Peyer's patch (tissue), 4 donors: ENCODE measurements at regions not wholly inside any gene's neighbourhood (a gene's known extent, or its start where the extent isn't known, plus 50 kb on each side); places are given as distances from the start of the nearest gene placed in this dataset.
A peak's percentile ranks its signal among the peaks of the same experiment; 100 is the strongest.

Experiments used
- DNase-seq, 3 donors: peaks; one replicate each; pipeline ENCODE4 v3.0.0-alpha.2; 2017 to 2019
- H3K27ac ChIP-seq, 4 donors: fragments of 200-600 bp; sonication (generic); one replicate each; pipeline ENCODE4 v1.5.1; 2016 to 2019
- H3K27me3 ChIP-seq, 2 donors: fragments of 200-600 bp; sonication (generic); one replicate each; pipeline ENCODE4 v1.5.1; 2019
- H3K36me3 ChIP-seq, 3 donors: fragments of 200-600 bp; sonication (generic); one replicate each; pipeline ENCODE4 v1.5.1; 2016 to 2019
- H3K4me1 ChIP-seq, 4 donors: fragments of 200-600 bp; sonication (generic); one replicate each; pipeline ENCODE4 v1.5.1; 2016 to 2019
- H3K4me3 ChIP-seq, 4 donors: fragments of 200-600 bp; sonication (generic); 1 replicate in 3 of 4; 2 replicates in 1 of 4; pipeline ENCODE4 v1.5.1; 2016 to 2019; ENCODE audit warnings: mild to moderate bottlenecking in 1 of 4
- H3K9me3 ChIP-seq, 4 donors: fragments of 200-600 bp; sonication (generic); one replicate each; pipeline ENCODE4 v1.5.1; 2016 to 2019; ENCODE audit warnings: mild to moderate bottlenecking in 1 of 4
- POLR2A ChIP-seq, 2 donors: fragments of 450-650 bp; IDR thresholded peaks; one replicate each; pipeline ENCODE4 v1.5.1; 2017; ENCODE audit warnings: antibody characterized with exemption in 2 of 2, mild to moderate bottlenecking in 2 of 2, moderate library complexity in 2 of 2
- TF ChIP-seq, protein P1 (sequence below), 6 experiments: fragments of 450-650 bp in 4 of 6; fragments of 200-600 bp in 2 of 6; sonication (generic) in 1 of 6; IDR thresholded peaks; one replicate each; pipeline ENCODE4 v1.5.1; 2017 to 2019; ENCODE audit warnings: antibody characterized with exemption in 6 of 6, mild to moderate bottlenecking in 3 of 6, moderate library complexity in 1 of 6

DNA sequence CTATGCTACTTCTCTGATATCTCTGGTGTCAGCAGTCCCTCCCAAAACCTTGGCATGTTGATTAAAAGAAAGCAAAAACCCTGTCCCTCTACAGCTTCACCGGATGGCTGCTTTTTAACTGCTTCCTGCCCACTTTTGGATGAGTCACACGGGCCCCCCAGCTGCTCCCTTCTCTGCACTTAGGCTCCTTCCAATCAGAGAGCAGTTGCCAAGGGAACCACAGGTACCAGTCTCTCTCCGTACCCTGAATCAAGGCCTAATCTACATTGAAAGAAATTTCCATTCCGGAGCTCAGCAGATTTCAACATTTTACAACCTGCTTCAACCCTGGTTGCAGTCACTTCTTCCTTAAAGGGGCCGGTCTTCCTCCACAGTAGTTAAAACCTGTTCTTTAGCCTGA, 70.6 kb upstream of the GJB5 start:
- Histone ChIP-seq H3K4me1 (peaks cover 0 to 14% (median 0%) of the 10 kb centered on the region in 4 donors), H3K27me3 (no peaks in the 10 kb centered on the region), H3K36me3 (no peaks in the 10 kb centered on the region), H3K27ac (peak overlapping the region in 2 of 4 donors; percentile 39 to 74), H3K4me3 (peak overlapping the region in 1 of 4 donors; percentile 24), H3K9me3 (no peaks in the 10 kb centered on the region)
- no peak for TF ChIP-seq POLR2A (IDR thresholded peaks at IDR 0.05)
- TF ChIP-seq, protein P1, sequence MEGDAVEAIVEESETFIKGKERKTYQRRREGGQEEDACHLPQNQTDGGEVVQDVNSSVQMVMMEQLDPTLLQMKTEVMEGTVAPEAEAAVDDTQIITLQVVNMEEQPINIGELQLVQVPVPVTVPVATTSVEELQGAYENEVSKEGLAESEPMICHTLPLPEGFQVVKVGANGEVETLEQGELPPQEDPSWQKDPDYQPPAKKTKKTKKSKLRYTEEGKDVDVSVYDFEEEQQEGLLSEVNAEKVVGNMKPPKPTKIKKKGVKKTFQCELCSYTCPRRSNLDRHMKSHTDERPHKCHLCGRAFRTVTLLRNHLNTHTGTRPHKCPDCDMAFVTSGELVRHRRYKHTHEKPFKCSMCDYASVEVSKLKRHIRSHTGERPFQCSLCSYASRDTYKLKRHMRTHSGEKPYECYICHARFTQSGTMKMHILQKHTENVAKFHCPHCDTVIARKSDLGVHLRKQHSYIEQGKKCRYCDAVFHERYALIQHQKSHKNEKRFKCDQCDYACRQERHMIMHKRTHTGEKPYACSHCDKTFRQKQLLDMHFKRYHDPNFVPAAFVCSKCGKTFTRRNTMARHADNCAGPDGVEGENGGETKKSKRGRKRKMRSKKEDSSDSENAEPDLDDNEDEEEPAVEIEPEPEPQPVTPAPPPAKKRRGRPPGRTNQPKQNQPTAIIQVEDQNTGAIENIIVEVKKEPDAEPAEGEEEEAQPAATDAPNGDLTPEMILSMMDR (IDR thresholded peaks at IDR 0.05): no peak
- DNase-seq: no peak

DNA sequence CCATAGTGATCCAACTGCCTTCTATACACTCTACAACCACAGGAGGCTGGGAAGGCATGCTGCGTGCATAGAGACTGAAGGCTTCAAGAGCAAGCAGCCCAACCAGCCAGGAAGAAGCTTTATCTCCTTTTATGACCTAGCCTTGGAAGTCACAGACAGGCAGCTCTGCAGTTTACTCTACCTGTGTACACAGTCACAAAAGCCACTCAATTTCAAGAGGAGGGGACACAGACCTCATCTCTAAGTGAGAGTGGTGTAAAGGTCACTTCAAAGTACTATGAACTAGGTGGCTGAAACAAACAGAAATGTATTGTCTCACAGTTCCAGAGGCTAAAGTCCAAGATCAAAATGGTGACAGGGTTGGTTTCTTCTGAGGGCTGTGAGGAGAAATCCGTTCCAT, 69.6 kb upstream of the GJB5 start:
- peaks cover 0 to 14% (median 0%) of the 10 kb centered on the region in 4 donors for H3K4me1 ChIP-seq
- no peaks in the 10 kb centered on the region for H3K27me3 ChIP-seq
- no peaks in the 10 kb centered on the region for H3K36me3 ChIP-seq
- H3K27ac ChIP-seq: peak overlapping the region in 2 of 4 donors; percentile 39 to 74
- peak overlapping the region in 1 of 4 donors; percentile 4 for H3K4me3 ChIP-seq
- no peaks in the 10 kb centered on the region for H3K9me3 ChIP-seq
- peak in 1 of 3 donors; percentile 51 for DNase-seq
- TF ChIP-seq POLR2A (IDR thresholded peaks at IDR 0.05): no peak
- TF ChIP-seq, protein P1 (IDR thresholded peaks at IDR 0.05): no peak

DNA sequence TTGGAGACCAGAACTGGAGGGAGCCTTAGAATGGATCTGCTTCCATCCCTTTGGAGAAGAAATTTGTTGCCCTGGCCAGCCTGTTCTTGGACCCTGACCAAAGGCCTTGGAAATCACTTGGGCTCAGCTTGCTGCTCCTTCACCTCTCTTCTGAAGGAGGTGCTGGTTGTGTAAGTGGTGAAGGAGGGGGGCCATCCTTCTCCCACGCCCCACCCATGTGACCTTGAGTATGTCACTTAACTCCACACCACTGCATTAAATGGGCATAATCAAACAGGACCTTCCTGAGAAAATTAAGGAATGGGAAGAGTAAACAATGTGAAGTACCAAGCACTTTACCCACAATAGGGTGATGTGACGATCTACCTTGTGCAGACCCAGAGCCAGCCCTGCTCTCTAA, 68.3 kb upstream of the GJB5 start:
- H3K36me3 ChIP-seq: no peaks in the 10 kb centered on the region
- H3K4me3 ChIP-seq: no peak overlapping the region
- H3K27ac ChIP-seq: no peak overlapping the region
- no peaks in the 10 kb centered on the region for H3K9me3 ChIP-seq
- DNase-seq: no peak
- no peaks in the 10 kb centered on the region for H3K27me3 ChIP-seq
- peaks cover 0 to 14% (median 0%) of the 10 kb centered on the region in 4 donors for H3K4me1 ChIP-seq
- TF ChIP-seq POLR2A (IDR thresholded peaks at IDR 0.05): no peak
- TF ChIP-seq, protein P1 (IDR thresholded peaks at IDR 0.05): no peak

DNA sequence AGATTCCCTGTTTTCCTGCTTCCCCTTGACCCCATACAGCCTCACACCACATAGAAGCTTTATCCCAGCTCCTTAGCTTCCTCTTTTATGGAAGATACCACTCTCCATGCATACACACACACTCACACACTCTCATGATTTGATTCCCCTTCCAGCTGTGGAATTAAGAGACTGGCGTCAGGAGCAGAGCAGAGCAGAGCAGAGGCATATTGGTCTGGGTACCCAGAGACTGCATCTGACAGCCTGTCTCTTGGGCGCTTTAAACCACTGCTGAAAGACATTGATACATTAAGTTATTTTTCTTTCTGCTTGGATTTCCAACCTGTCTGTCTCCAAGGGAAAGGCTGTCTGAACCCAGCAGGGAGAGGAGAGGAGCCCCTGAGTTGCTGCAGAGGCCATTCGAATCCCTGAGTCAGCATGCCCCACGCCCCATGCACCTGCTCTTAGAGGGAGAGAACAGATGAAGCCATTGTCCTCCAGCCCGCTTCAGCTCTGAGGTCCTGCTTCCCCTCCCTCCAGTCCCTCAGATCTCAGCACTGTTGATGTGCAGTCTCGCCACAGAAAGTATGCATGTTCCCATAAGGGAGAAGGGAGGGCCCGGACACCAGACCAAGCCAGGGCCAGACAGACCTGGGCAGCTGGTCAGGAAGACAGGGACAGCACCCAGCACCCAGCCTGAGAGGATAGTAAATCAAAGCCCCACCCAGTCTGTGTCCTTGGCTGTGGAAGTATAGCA, 66.7 kb upstream of the GJB5 start:
- peak in 1 of 3 donors; percentile 80 for DNase-seq
- no peak for TF ChIP-seq POLR2A (IDR thresholded peaks at IDR 0.05)
- TF ChIP-seq, protein P1 (IDR thresholded peaks at IDR 0.05): no peak
- peaks cover 0 to 14% (median 0%) of the 10 kb centered on the region in 4 donors for H3K4me1 ChIP-seq
- H3K27me3 ChIP-seq: no peaks in the 10 kb centered on the region
- H3K36me3 ChIP-seq: no peaks in the 10 kb centered on the region
- no peaks in the 10 kb centered on the region for H3K9me3 ChIP-seq
- H3K4me3 ChIP-seq: no peak overlapping the region
- peak overlapping the region in 1 of 4 donors; percentile 60 for H3K27ac ChIP-seq

DNA sequence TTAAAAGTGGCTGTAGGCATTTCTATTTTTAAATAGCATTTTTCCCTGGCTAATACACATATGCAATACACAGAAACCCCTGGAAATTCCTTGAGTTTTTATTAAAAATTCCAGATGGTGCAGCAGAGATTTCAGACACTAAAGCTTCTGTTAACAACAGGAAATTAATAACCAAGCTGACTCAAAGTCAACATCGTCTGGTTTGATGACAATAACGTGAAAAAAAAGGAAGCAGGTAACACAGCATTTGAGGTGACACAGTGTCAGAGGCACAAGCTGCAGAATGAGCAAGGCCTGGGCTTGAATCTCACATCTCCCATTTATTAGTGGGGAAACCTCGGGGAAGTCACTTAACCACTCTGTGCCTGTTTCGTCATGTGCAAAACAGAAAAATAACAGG, 64.6 kb upstream of the GJB5 start:
- Histone ChIP-seq H3K4me3 (no peak overlapping the region), H3K36me3 (no peaks in the 10 kb centered on the region), H3K27ac (no peak overlapping the region), H3K9me3 (no peaks in the 10 kb centered on the region), H3K27me3 (no peaks in the 10 kb centered on the region), H3K4me1 (no peaks in the 10 kb centered on the region)
- no peak for DNase-seq
- no peak for TF ChIP-seq POLR2A (IDR thresholded peaks at IDR 0.05)
- TF ChIP-seq, protein P1 (IDR thresholded peaks at IDR 0.05): no peak
